Omental fat pad (tissue), 3 donors: ENCODE measurements at regions not wholly inside any gene's neighbourhood (a gene's known extent, or its start where the extent isn't known, plus 50 kb on each side); places are given as distances from the start of the nearest gene placed in this dataset.

Experiments
- ATAC-seq: fragments of 150-250 bp; one replicate; pipeline ENCODE4 v1.9.1; 2016; ENCODE audit warnings: mild to moderate bottlenecking, moderate library complexity; ENCODE audit not compliant: low FRiP score
- DNase-seq: peaks from one replicate; pipeline ENCODE4 v3.0.0-alpha.2; 2019; ENCODE audit warnings: low spot score
- CTCF ChIP-seq, 3 donors: fragments of 450-650 bp; IDR thresholded peaks; one replicate each; pipeline ENCODE4 v1.5.1; 2016 to 2017; ENCODE audit warnings: antibody characterized with exemption in 3 of 3, mild to moderate bottlenecking in 3 of 3, moderate library complexity in 2 of 3

GRCh38 chr11:134530636-134531326 lies 118.7 kb upstream of the B3GAT1 start:
- ATAC-seq (no peak), DNase-seq (peak; percentile 9)
- no peak for TF ChIP-seq CTCF (IDR thresholded peaks at IDR 0.05)

GRCh38 chr11:134529212-134530096 lies 117.4 kb upstream of the B3GAT1 start:
- no peak for TF ChIP-seq CTCF (IDR thresholded peaks at IDR 0.05)
- DNase-seq = peak; percentile 3
- ATAC-seq = no peak

GRCh38 chr11:134528453-134528852 lies 116.4 kb upstream of the B3GAT1 start:
- DNase-seq (peak; percentile 10), ATAC-seq (no peak)
- no peak for TF ChIP-seq CTCF (IDR thresholded peaks at IDR 0.05)

- ATAC-seq (no peak), DNase-seq (peak; percentile 8)
- no peak for TF ChIP-seq CTCF (IDR thresholded peaks at IDR 0.05)
These were observed 115.6 kb upstream of the B3GAT1 start for GRCh38 chr11:134527382-134528243.

GRCh38 chr11:134524896-134525845 lies 113.1 kb upstream of the B3GAT1 start:
- DNase-seq (no peak), ATAC-seq (no peak)
- no peak for TF ChIP-seq CTCF (IDR thresholded peaks at IDR 0.05)

- DNase-seq = no peak
- TF ChIP-seq CTCF (IDR thresholded peaks at IDR 0.05) = no peak
- no peak for ATAC-seq
These were observed 112.2 kb upstream of the B3GAT1 start for GRCh38 chr11:134524201-134524600.
